ENCODE measurements at regions not wholly inside any gene's neighbourhood (a gene's known extent, or its start where the extent isn't known, plus 50 kb on each side); places are given as distances from the start of the nearest gene placed in this dataset.
A peak's percentile ranks its signal among the peaks of the same experiment; 100 is the strongest.

DNA sequence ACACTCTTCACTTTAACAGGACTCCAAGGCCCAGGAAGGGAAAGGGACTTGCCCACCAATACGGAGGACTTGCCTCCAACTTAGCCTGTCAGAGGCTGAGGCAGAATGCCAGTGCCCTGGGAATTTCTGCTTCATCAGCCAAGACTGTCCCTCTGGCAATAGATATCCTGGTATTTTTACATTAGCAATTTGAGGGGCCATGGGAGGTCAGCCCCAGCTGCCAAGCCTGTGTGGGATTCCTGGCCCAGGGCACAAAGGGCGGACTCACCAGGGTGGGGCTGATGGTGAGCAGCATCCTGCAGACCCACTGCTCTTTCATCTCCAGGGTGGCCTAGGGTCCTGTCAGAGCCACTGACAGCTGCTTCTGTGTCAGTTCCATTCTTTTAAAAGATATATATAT lies 78.3 kb upstream of the CIBAR2 start:
- Histone ChIP-seq H4K91ac (ENCODE audit: insufficient read depth, low read depth, low read length) (no peak overlapping the region), H2AK5ac (ENCODE audit: low read depth, low read length) (peak overlapping the region; percentile 63; the same call in 1 of the 2 replicates), H3K4me3 (ENCODE audit: insufficient read depth, low read depth, low read length) (no peak overlapping the region), H3K27me3 (ENCODE audit: control insufficient read depth, insufficient read depth, low read length) (no peaks in the 10 kb centered on the region), H2BK20ac (ENCODE audit: low read depth, low read length) (no peak overlapping the region; the same call in 1 of the 2 replicates), H3K27ac (ENCODE audit: insufficient read depth, low read length) (no peak overlapping the region), H3K4me1 (ENCODE audit: control insufficient read depth, insufficient read depth, low read length) (peaks cover 27% of the 10 kb centered on the region), H3K4me2 (ENCODE audit: low read depth, low read length) (no peak overlapping the region), H3K23ac (ENCODE audit: low read depth, low read length) (no peak overlapping the region), H4K20me1 (ENCODE audit: insufficient read depth, low read length) (peaks cover 27% of the 10 kb centered on the region), H3K79me1 (ENCODE audit: low read depth in 1 of 2, low read length in 2 of 2) (peaks cover 53 to 83% of the 10 kb centered on the region in 2 experiments), H3K9ac (ENCODE audit: low read depth, low read length) (no peak overlapping the region), H3K9me1 (ENCODE audit: insufficient read depth, low read length) (peaks cover 51% of the 10 kb centered on the region), H3K36me3 (ENCODE audit: control insufficient read depth, insufficient read depth, low read length) (peaks cover 5% of the 10 kb centered on the region), H2BK15ac (ENCODE audit: low read depth, low read length) (no peak overlapping the region), H4K8ac (ENCODE audit: low read depth in 2 of 2, low read length in 2 of 2) (no peak overlapping the region), H3K56ac (ENCODE audit: extremely low read depth, insufficient read depth, low read length) (no peak overlapping the region), H2AK9ac (replicated peaks; ENCODE audit: low read depth, low read length, poor library complexity) (no peak overlapping the region), H3K18ac (ENCODE audit: low read depth, low read length) (no peak overlapping the region), H3K14ac (replicated peaks; ENCODE audit: low read depth, low read length) (no peak overlapping the region; the same call in 1 of the 2 replicates), H4K5ac (ENCODE audit: low read depth, low read length) (no peak overlapping the region), H2BK120ac (ENCODE audit: low read depth, low read length) (peak overlapping the region; percentile 28; the same call in 1 of the 2 replicates), H2AFZ (replicated peaks; ENCODE audit: low read length, poor library complexity) (no peak overlapping the region), H3K4ac (ENCODE audit: low read depth, low read length) (peak overlapping the region; percentile 59; the same call in 1 of the 2 replicates), H2BK5ac (ENCODE audit: low read depth, low read length, poor library complexity, severe bottlenecking) (no peak overlapping the region), H3K9me3 (ENCODE audit: control insufficient read depth, insufficient read depth, low read length) (no peaks in the 10 kb centered on the region)
- BruUV-seq (replicated peaks) = no TSS peak
- intact Hi-C loops (cut with micrococcal nuclease) (no loop called here), dilution Hi-C loops (cut with HindIII; ENCODE audit: low sequenced_read_pairs, unreplicated experiment) (no loop called here), in situ Hi-C loops (cut with MboI; ENCODE audit: low sequenced_read_pairs) (no loop called here)
- POLR2A ChIA-PET (ENCODE audit: unreplicated experiment) = no interaction called here
- TF ChIP-seq RFX5 (IDR thresholded peaks at IDR 0.05; ENCODE audit: low read depth, low read length) (no peak), FOS (IDR thresholded peaks at IDR 0.05; ENCODE audit: low read depth, low read length) (no peak), CHD1 (IDR thresholded peaks at IDR 0.05; ENCODE audit: low read depth, low read length) (no peak), NFE2L2 (IDR thresholded peaks at IDR 0.05; ENCODE audit: low read depth, low read length) (no peak), CEBPB (IDR thresholded peaks at IDR 0.05; ENCODE audit: low read depth, low read length) (no peak)
- TF ChIP-seq, protein P1, sequence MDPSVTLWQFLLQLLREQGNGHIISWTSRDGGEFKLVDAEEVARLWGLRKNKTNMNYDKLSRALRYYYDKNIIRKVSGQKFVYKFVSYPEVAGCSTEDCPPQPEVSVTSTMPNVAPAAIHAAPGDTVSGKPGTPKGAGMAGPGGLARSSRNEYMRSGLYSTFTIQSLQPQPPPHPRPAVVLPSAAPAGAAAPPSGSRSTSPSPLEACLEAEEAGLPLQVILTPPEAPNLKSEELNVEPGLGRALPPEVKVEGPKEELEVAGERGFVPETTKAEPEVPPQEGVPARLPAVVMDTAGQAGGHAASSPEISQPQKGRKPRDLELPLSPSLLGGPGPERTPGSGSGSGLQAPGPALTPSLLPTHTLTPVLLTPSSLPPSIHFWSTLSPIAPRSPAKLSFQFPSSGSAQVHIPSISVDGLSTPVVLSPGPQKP (IDR thresholded peaks at IDR 0.05; ENCODE audit: borderline replicate concordance, low read depth, low read length) = no peak
- no peak for DNase-seq
- CTCF ChIA-PET = no interaction called here
- WGBS, 2 experiments (ENCODE audit: extremely low coverage in 2 of 2, insufficient read length in 1 of 2) = 100% methylated on average over 1 of the region's 2 CpGs; no CpG with 5 or more reads in 1 of the 2 experiments
- ATAC-seq (ENCODE audit: low read depth) = no peak

Data from IMR-90 (cell line).